ENCODE measurements at regions not wholly inside any gene's neighbourhood (a gene's known extent, or its start where the extent isn't known, plus 50 kb on each side); places are given as distances from the start of the nearest gene placed in this dataset.

- TF ChIP-seq POLR2A (IDR thresholded peaks at IDR 0.05) (no peak), CTCF (IDR thresholded peaks at IDR 0.05) (no peak)
- H3K36me3 ChIP-seq, result no peaks in the 10 kb centered on the region
Measured at GRCh38 chr3:105108823-105109222, 257.9 kb upstream of the ALCAM start.

GRCh38 chr3:105118905-105119304, 247.8 kb upstream of the ALCAM start:
- Histone ChIP-seq H3K27me3 (no peaks in the 10 kb centered on the region), H3K4me3 (replicated peaks in 1 of 3) (no peak overlapping the region), H3K36me3 (no peaks in the 10 kb centered on the region), H3K4me1 (no peaks in the 10 kb centered on the region), H3K9me3 (no peaks in the 10 kb centered on the region), H3K27ac (no peak overlapping the region)
- intact Hi-C loops (cut with DNase I), result no loop called here
- 78 to 81% methylated on average over 3 of the region's 3 CpGs for WGBS, 2 donors
- TF ChIP-seq CTCF (IDR thresholded peaks at IDR 0.05), result no peak
- TF ChIP-seq POLR2A (IDR thresholded peaks at IDR 0.05), result no peak
- DNase-seq, result no peak

More at GRCh38 chr3:105108823-105109222, 257.9 kb upstream of the ALCAM start:
- DNase-seq, result no peak
- Histone ChIP-seq H3K4me1 (no peaks in the 10 kb centered on the region), H3K27ac (no peak overlapping the region), H3K4me3 (replicated peaks in 1 of 3) (no peak overlapping the region), H3K9me3 (no peaks in the 10 kb centered on the region), H3K27me3 (no peaks in the 10 kb centered on the region)
- WGBS, 2 donors, result 38 to 42% methylated on average over 1 of the region's 1 CpG
- intact Hi-C loops (cut with DNase I), result no loop called here

- 92 to 94% methylated on average over 4 of the region's 4 CpGs for WGBS, 2 donors
- Histone ChIP-seq H3K9me3 (no peaks in the 10 kb centered on the region), H3K27ac (no peak overlapping the region), H3K36me3 (no peaks in the 10 kb centered on the region), H3K27me3 (no peaks in the 10 kb centered on the region), H3K4me3 (replicated peaks in 1 of 3) (no peak overlapping the region), H3K4me1 (no peaks in the 10 kb centered on the region)
- no peak for DNase-seq
- intact Hi-C loops (cut with DNase I), result no loop called here
- TF ChIP-seq POLR2A (IDR thresholded peaks at IDR 0.05) (no peak), CTCF (IDR thresholded peaks at IDR 0.05) (no peak)
Measured at GRCh38 chr3:105119801-105120340, 246.8 kb upstream of the ALCAM start.

GRCh38 chr3:105130911-105131310, 235.8 kb upstream of the ALCAM start:
- H3K36me3 ChIP-seq, result no peaks in the 10 kb centered on the region
- 88 to 89% methylated on average over 3 of the region's 3 CpGs for WGBS, 2 donors
- no peak overlapping the region for H3K4me3 ChIP-seq (replicated peaks in 1 of 3)
- no peaks in the 10 kb centered on the region for H3K9me3 ChIP-seq
- H3K4me1 ChIP-seq, result no peaks in the 10 kb centered on the region
- no peaks in the 10 kb centered on the region for H3K27me3 ChIP-seq
- no peak for DNase-seq
- no peak overlapping the region for H3K27ac ChIP-seq
- TF ChIP-seq CTCF (IDR thresholded peaks at IDR 0.05) (no peak), POLR2A (IDR thresholded peaks at IDR 0.05) (no peak)
- intact Hi-C loops (cut with DNase I), result no loop called here

- Histone ChIP-seq H3K9me3 (no peaks in the 10 kb centered on the region), H3K4me1 (no peaks in the 10 kb centered on the region), H3K4me3 (replicated peaks in 1 of 3) (no peak overlapping the region), H3K36me3 (no peaks in the 10 kb centered on the region), H3K27me3 (no peaks in the 10 kb centered on the region), H3K27ac (no peak overlapping the region)
- no peak for DNase-seq
- intact Hi-C loops (cut with DNase I), result no loop called here
- 77 to 79% methylated on average over 1 of the region's 1 CpG for WGBS, 2 donors
- TF ChIP-seq CTCF (IDR thresholded peaks at IDR 0.05) (no peak), POLR2A (IDR thresholded peaks at IDR 0.05) (no peak)
Measured at GRCh38 chr3:105137911-105138310, 228.8 kb upstream of the ALCAM start.
